Colonic mucosa (tissue), 4 donors: ENCODE measurements at regions not wholly inside any gene's neighbourhood (a gene's known extent, or its start where the extent isn't known, plus 50 kb on each side); places are given as distances from the start of the nearest gene placed in this dataset.
A peak's percentile ranks its signal among the peaks of the same experiment; 100 is the strongest.

Experiments
- DNase-seq: peaks from one replicate; pipeline ENCODE4 v3.0.0-alpha.2; 2020
- H3K27ac ChIP-seq: fragments of 200-600 bp; one replicate; pipeline ENCODE4 v1.8.0; 2021
- H3K27me3 ChIP-seq: fragments of 200-600 bp; one replicate; pipeline ENCODE4 v1.8.0; 2021
- H3K36me3 ChIP-seq: fragments of 200-600 bp; one replicate; pipeline ENCODE4 v1.8.0; 2021
- H3K4me1 ChIP-seq: fragments of 200-600 bp; one replicate; pipeline ENCODE4 v1.8.0; 2021; ENCODE audit warnings: mild to moderate bottlenecking
- H3K4me3 ChIP-seq: fragments of 200-600 bp; one replicate; pipeline ENCODE4 v1.8.0; 2021
- H3K9ac ChIP-seq, 2 donors: one replicate each; pipeline ENCODE4 v1.7.0; 2013; ENCODE audit warnings: control low read depth in 2 of 2, low read depth in 2 of 2, low read length in 2 of 2
- H3K9me3 ChIP-seq: fragments of 200-600 bp; one replicate; pipeline ENCODE4 v1.8.0; 2021
- intact Hi-C: fragments of 100-400 bp; cut with DNase I; formaldehyde crosslinking; loops from one replicate; pipeline ENCODE4 v1.14.1; 2022
- TF ChIP-seq, protein P1 (sequence below): fragments of 200-600 bp; IDR thresholded peaks from one replicate; pipeline ENCODE4 v1.8.0; 2022; ENCODE audit warnings: antibody characterized with exemption, mild to moderate bottlenecking
- donor health status: healthy.
- donor health status: DM: no; HTN: no; CAD: no.
- donor health status: DM: no; HTN: no; CAD: no.

DNA sequence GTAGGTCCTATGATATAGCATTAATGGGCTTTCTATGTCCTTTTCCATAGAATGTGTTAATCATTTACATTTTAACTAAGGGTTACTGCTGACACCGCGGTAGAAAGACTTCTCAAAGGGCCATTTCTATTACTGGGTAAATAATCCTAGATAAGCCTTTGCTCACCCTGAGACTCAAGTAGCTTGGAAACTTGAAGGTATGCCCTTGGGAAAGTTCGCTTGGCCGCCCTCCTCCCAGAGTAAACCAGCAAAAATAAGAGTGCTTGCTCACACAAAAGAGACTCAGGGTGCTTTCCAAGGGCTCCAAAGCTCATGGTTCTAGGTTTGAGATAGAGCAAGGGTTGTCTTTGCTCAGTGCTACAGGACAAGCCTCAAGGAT lies 85.8 kb upstream of the TMPRSS2 start:
- TF ChIP-seq, protein P1, sequence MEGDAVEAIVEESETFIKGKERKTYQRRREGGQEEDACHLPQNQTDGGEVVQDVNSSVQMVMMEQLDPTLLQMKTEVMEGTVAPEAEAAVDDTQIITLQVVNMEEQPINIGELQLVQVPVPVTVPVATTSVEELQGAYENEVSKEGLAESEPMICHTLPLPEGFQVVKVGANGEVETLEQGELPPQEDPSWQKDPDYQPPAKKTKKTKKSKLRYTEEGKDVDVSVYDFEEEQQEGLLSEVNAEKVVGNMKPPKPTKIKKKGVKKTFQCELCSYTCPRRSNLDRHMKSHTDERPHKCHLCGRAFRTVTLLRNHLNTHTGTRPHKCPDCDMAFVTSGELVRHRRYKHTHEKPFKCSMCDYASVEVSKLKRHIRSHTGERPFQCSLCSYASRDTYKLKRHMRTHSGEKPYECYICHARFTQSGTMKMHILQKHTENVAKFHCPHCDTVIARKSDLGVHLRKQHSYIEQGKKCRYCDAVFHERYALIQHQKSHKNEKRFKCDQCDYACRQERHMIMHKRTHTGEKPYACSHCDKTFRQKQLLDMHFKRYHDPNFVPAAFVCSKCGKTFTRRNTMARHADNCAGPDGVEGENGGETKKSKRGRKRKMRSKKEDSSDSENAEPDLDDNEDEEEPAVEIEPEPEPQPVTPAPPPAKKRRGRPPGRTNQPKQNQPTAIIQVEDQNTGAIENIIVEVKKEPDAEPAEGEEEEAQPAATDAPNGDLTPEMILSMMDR, result no peak
- Histone ChIP-seq H3K9me3 (no peaks in the 10 kb centered on the region), H3K4me1 (no peaks in the 10 kb centered on the region), H3K4me3 (no peak overlapping the region), H3K9ac (no peak overlapping the region), H3K27ac (no peak overlapping the region), H3K36me3 (no peaks in the 10 kb centered on the region), H3K27me3 (no peaks in the 10 kb centered on the region)
- intact Hi-C loops, result no loop called here
- peak; percentile 47 for DNase-seq

DNA sequence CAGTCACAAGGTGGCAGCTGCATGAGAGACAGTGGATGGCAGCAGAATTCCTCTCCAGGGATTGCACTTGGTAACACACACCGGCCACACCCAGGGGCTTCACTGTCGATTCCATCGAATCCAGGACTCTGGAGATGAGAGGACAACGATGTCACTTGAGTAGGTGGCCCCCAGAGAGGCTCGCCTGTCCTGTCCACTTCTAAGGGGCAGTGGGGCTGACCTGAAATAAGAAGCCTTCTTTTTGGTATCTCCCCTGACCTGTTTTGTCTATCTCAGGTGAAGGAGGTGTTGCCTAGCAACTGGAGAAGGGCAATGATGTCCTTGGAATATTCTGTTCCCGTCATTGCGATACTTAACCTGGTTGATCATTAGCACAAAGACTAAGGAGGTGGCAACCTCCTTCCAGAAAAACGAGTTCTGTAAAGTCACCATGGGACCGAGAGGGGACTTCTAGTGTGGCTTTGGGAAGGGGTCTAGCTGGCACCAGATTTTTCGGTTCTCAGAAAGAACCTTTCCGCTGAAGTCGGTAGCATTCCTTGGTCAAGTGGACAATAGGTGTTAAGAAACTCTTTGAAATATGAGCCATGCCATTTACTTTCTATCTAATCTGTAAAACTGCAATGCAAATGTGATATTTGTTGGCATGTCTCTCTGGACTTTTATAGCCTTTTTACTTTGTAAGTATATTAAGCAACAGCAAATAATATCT lies 85.2 kb upstream of the TMPRSS2 start:
- no peak for DNase-seq
- intact Hi-C loops, result no loop called here
- no peak overlapping the region for H3K4me3 ChIP-seq
- no peak overlapping the region for H3K9ac ChIP-seq
- TF ChIP-seq, protein P1, result no peak
- no peaks in the 10 kb centered on the region for H3K36me3 ChIP-seq
- H3K27ac ChIP-seq, result no peak overlapping the region
- H3K27me3 ChIP-seq, result no peaks in the 10 kb centered on the region
- no peaks in the 10 kb centered on the region for H3K9me3 ChIP-seq
- no peaks in the 10 kb centered on the region for H3K4me1 ChIP-seq

DNA sequence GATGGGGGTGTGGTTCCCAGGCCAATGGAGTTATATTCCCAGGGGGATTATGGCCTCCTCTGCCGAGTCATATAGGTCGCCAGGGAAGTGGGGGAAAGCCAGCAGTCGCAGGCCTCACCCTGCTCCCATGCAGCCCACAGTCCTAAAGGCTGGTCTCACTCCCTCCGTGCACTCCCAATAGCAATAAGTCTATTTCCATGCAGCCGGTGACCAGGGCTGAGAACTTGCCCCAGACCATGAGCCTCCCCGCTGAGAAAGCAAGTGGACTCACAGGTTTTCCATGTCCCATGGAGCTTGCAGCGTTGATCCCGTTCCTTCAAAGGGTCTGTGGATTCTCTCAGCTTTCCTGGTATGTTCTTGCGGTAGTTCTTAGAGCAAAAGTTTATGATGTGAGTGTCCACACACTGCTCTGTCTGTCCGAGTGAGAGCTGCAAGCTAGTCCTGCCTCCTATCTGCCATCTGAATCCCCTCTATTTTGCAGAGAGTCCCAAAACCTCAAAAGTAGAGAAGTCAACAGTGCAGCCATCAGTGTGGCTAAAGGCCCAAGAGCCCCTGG lies 81.7 kb upstream of the TMPRSS2 start:
- DNase-seq, result no peak
- H3K9me3 ChIP-seq, result no peaks in the 10 kb centered on the region
- H3K4me3 ChIP-seq, result no peak overlapping the region
- H3K27me3 ChIP-seq, result no peaks in the 10 kb centered on the region
- H3K4me1 ChIP-seq, result no peaks in the 10 kb centered on the region
- H3K36me3 ChIP-seq, result no peaks in the 10 kb centered on the region
- H3K9ac ChIP-seq, result no peak overlapping the region
- intact Hi-C loops, result no loop called here
- TF ChIP-seq, protein P1, result no peak
- H3K27ac ChIP-seq, result no peak overlapping the region

DNA sequence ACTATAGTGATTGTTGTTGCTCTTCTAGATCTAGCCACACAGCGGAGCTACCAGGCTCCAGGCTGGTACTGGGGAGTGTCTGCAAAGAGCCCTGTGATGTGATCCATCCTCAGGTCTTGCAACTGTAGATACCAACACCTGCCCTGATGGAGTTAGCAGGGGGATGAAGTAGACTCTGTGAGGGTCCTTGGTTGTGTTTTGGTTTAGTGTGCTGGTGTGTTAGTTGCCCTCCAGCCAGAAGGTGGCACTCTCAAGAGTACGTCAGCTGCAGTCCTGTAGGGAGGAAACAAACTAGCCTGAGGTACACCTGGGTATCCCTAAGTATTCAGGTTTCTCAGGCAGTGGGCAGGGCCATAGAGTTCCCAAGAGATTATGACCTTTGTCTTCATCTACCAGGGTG lies 81.2 kb upstream of the TMPRSS2 start:
- no peak overlapping the region for H3K27ac ChIP-seq
- H3K27me3 ChIP-seq, result no peaks in the 10 kb centered on the region
- no peak overlapping the region for H3K9ac ChIP-seq
- H3K4me1 ChIP-seq, result no peaks in the 10 kb centered on the region
- no peak overlapping the region for H3K4me3 ChIP-seq
- no peaks in the 10 kb centered on the region for H3K36me3 ChIP-seq
- H3K9me3 ChIP-seq, result no peaks in the 10 kb centered on the region
- intact Hi-C loops, result no loop called here
- TF ChIP-seq, protein P1, result no peak
- no peak for DNase-seq

DNA sequence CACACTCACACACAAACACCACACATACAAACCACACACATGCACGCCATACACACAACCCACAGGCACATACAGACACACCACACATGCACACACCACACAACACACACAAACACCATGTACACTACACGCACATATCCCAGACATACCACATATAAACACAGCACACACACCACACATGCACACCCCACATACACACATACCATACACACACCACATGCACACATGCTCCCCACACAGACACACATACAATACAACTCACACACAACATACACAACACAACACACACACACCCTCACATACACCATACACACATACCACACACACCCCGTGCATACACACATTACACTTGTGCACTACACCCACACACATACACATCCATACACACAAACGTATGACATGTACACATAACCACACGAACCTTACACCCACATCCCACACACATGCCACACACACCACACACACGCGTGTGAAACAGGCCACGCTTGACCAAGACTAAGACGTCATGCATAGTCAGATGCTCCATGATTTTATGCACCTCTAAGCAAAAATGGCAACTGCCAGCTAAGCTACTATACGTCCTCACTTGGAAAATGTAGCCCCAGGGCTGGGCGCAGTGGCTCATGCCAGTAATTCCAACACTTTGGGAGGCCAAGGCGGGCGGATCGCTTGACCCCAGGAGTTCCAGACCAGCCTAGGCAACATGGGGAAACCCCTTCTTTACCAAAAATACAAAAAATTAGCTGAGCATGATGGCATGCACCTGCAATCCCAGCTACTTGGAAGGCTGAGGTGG lies 77.4 kb upstream of the TMPRSS2 start:
- intact Hi-C loops, result no loop called here
- no peaks in the 10 kb centered on the region for H3K27me3 ChIP-seq
- no peak for DNase-seq
- H3K9ac ChIP-seq, result no peak overlapping the region
- TF ChIP-seq, protein P1, result no peak
- H3K4me1 ChIP-seq, result no peaks in the 10 kb centered on the region
- no peak overlapping the region for H3K4me3 ChIP-seq
- H3K36me3 ChIP-seq, result no peaks in the 10 kb centered on the region
- H3K27ac ChIP-seq, result no peak overlapping the region
- no peaks in the 10 kb centered on the region for H3K9me3 ChIP-seq
